RPMI7951 (cell line): ENCODE measurements at regions not wholly inside any gene's neighbourhood (a gene's known extent, or its start where the extent isn't known, plus 50 kb on each side); places are given as distances from the start of the nearest gene placed in this dataset.

Experiments
- DNase-seq: peaks from one replicate; pipeline ENCODE4 v3.0.0-alpha.2; 2012; ENCODE audit warnings: low read depth

GRCh38 chr3:103614719-103615118 lies 1179.9 kb downstream of the ZPLD1 start:
- DNase-seq: no peak

GRCh38 chr3:103617961-103618360 lies 1183.1 kb downstream of the ZPLD1 start:
- DNase-seq: no peak

GRCh38 chr3:103624271-103624670 lies 1189.5 kb downstream of the ZPLD1 start:
- DNase-seq: no peak

- DNase-seq: no peak
These were observed 1194.6 kb downstream of the ZPLD1 start for GRCh38 chr3:103629391-103629790.

- DNase-seq: peak; percentile 5
These were observed 1209.6 kb downstream of the ZPLD1 start for GRCh38 chr3:103644450-103644849.

- no peak for DNase-seq
These were observed 1219.2 kb downstream of the ZPLD1 start for GRCh38 chr3:103653996-103654395.

- no peak for DNase-seq
These were observed 1222.9 kb downstream of the ZPLD1 start for GRCh38 chr3:103657756-103658155.

GRCh38 chr3:103660810-103661209 lies 1226.0 kb downstream of the ZPLD1 start:
- no peak for DNase-seq

- no peak for DNase-seq
These were observed 1227.8 kb downstream of the ZPLD1 start for GRCh38 chr3:103662591-103662990.

GRCh38 chr3:103672346-103672745 lies 1237.5 kb downstream of the ZPLD1 start:
- no peak for DNase-seq

- no peak for DNase-seq
These were observed 1250.1 kb downstream of the ZPLD1 start for GRCh38 chr3:103684904-103685303.

GRCh38 chr3:103685939-103686338 lies 1251.1 kb downstream of the ZPLD1 start:
- no peak for DNase-seq

GRCh38 chr3:103690536-103690935 lies 1255.7 kb downstream of the ZPLD1 start:
- no peak for DNase-seq

- no peak for DNase-seq
These were observed 1259.0 kb downstream of the ZPLD1 start for GRCh38 chr3:103693831-103694230.

GRCh38 chr3:103698646-103699045 lies 1263.8 kb downstream of the ZPLD1 start:
- no peak for DNase-seq

- no peak for DNase-seq
These were observed 1264.4 kb downstream of the ZPLD1 start for GRCh38 chr3:103699228-103699627.

- DNase-seq: no peak
These were observed 1270.8 kb downstream of the ZPLD1 start for GRCh38 chr3:103705641-103706040.

- DNase-seq: no peak
These were observed 1271.9 kb downstream of the ZPLD1 start for GRCh38 chr3:103706671-103707070.

GRCh38 chr3:103711670-103712069 lies 1276.9 kb downstream of the ZPLD1 start:
- no peak for DNase-seq

GRCh38 chr3:103712320-103713008 lies 1277.6 kb downstream of the ZPLD1 start:
- DNase-seq: no peak

- no peak for DNase-seq
These were observed 1294.7 kb downstream of the ZPLD1 start for GRCh38 chr3:103729547-103729946.

- no peak for DNase-seq
These were observed 1295.9 kb downstream of the ZPLD1 start for GRCh38 chr3:103730744-103731143.

GRCh38 chr3:103752986-103753385 lies 1318.2 kb downstream of the ZPLD1 start:
- no peak for DNase-seq

- no peak for DNase-seq
These were observed 1332.8 kb downstream of the ZPLD1 start for GRCh38 chr3:103767635-103768034.
